GM11168 (cell line): ENCODE measurements at regions not wholly inside any gene's neighbourhood (a gene's known extent, or its start where the extent isn't known, plus 50 kb on each side); places are given as distances from the start of the nearest gene placed in this dataset.

Experiments
- in situ Hi-C: fragments of 300-500 bp; cut with MboI; formaldehyde crosslinking; loops from one replicate; pipeline ENCODE4 v1.12.0; 2022; ENCODE audit warnings: low sequenced_read_pairs; ENCODE audit not compliant: unreplicated experiment

GRCh38 chr3:31433679-31433992 lies 99.1 kb upstream of the STT3B start:
- in situ Hi-C loops = no loop called here

- in situ Hi-C loops = no loop called here
Measured at GRCh38 chr3:31434819-31435218, 97.9 kb upstream of the STT3B start.

GRCh38 chr3:31436830-31437229 lies 95.9 kb upstream of the STT3B start:
- in situ Hi-C loops = no loop called here

GRCh38 chr3:31438742-31439141 lies 94.0 kb upstream of the STT3B start:
- in situ Hi-C loops = no loop called here

- in situ Hi-C loops = no loop called here
Measured at GRCh38 chr3:31439890-31440750, 92.6 kb upstream of the STT3B start.

- in situ Hi-C loops = no loop called here
Measured at GRCh38 chr3:31440878-31441277, 91.8 kb upstream of the STT3B start.

GRCh38 chr3:31442755-31443154 lies 90.0 kb upstream of the STT3B start:
- in situ Hi-C loops = no loop called here

- in situ Hi-C loops = no loop called here
Measured at GRCh38 chr3:31444220-31445142, 88.2 kb upstream of the STT3B start.

GRCh38 chr3:31445701-31446100 lies 87.0 kb upstream of the STT3B start:
- in situ Hi-C loops = no loop called here

GRCh38 chr3:31448035-31448881 lies 84.5 kb upstream of the STT3B start:
- in situ Hi-C loops = no loop called here

GRCh38 chr3:31448882-31449243 lies 83.9 kb upstream of the STT3B start:
- in situ Hi-C loops = no loop called here

- in situ Hi-C loops = no loop called here
Measured at GRCh38 chr3:31449318-31449717, 83.4 kb upstream of the STT3B start.

- in situ Hi-C loops = loop anchor here (5.0 kb wide), 1 partner anchor 62 kb away; no protein-coding TSS in a partner anchor
Measured at GRCh38 chr3:31450345-31450744, 82.4 kb upstream of the STT3B start.

- in situ Hi-C loops = loop anchor here (5.0 kb wide), 1 partner anchor 60 kb away; no protein-coding TSS in a partner anchor
Measured at GRCh38 chr3:31452495-31453106, 80.1 kb upstream of the STT3B start.

GRCh38 chr3:31453430-31453829 lies 79.3 kb upstream of the STT3B start:
- in situ Hi-C loops = loop anchor here (5.0 kb wide), 1 partner anchor 59 kb away; no protein-coding TSS in a partner anchor

GRCh38 chr3:31455524-31455923 lies 77.2 kb upstream of the STT3B start:
- in situ Hi-C loops = no loop called here

GRCh38 chr3:31456373-31456772 lies 76.4 kb upstream of the STT3B start:
- in situ Hi-C loops = no loop called here

GRCh38 chr3:31461426-31461825 lies 71.3 kb upstream of the STT3B start:
- in situ Hi-C loops = no loop called here

GRCh38 chr3:31462050-31462569 lies 70.6 kb upstream of the STT3B start:
- in situ Hi-C loops = no loop called here

- in situ Hi-C loops = no loop called here
Measured at GRCh38 chr3:31465999-31466398, 66.7 kb upstream of the STT3B start.
